Vagina (tissue), 2 donors: ENCODE measurements at regions not wholly inside any gene's neighbourhood (a gene's known extent, or its start where the extent isn't known, plus 50 kb on each side); places are given as distances from the start of the nearest gene placed in this dataset.

Source experiments
- CTCF ChIP-seq, 3 experiments: fragments of 450-650 bp in 2 of 3; fragments of 200-600 bp in 1 of 3; sonication (generic) in 1 of 3; IDR thresholded peaks; one replicate each; pipeline ENCODE4 v1.5.1; 2017 to 2019; ENCODE audit warnings: antibody characterized with exemption in 3 of 3, mild to moderate bottlenecking in 2 of 3, moderate library complexity in 2 of 3
- POLR2A ChIP-seq, 2 donors: fragments of 450-650 bp; IDR thresholded peaks; one replicate each; pipeline ENCODE4 v1.6.1; 2017; ENCODE audit warnings: antibody characterized with exemption in 2 of 2, mild to moderate bottlenecking in 2 of 2, moderate library complexity in 2 of 2

- TF ChIP-seq CTCF (IDR thresholded peaks at IDR 0.05): no peak
- TF ChIP-seq POLR2A (IDR thresholded peaks at IDR 0.05): no peak
Observed at GRCh38 chr1:195744256-195744655, 864.0 kb downstream of the KCNT2 start.
